CD14-positive monocyte (primary cell): ENCODE measurements at regions not wholly inside any gene's neighbourhood (a gene's known extent, or its start where the extent isn't known, plus 50 kb on each side); places are given as distances from the start of the nearest gene placed in this dataset.

Experiments
- DNase-seq, 3 donors: peaks; one replicate each; pipeline ENCODE4 v3.0.0-alpha.2; 2011 to 2022
- H2AFZ ChIP-seq: 2 replicates; pipeline ENCODE4 v1.6.0; 2012; ENCODE audit warnings: mild to moderate bottlenecking, low read depth, low read length, inconsistent platforms; ENCODE audit not compliant: insufficient read depth, poor library complexity, severe bottlenecking
- H3K27ac ChIP-seq, 2 donors: 1 replicate in 1 of 2; 2 replicates in 1 of 2; pipeline ENCODE4 v1.5.1; 2012 to 2013; ENCODE audit warnings: low read length in 2 of 2, control low read depth in 1 of 2, inconsistent platforms in 1 of 2, low read depth in 1 of 2, mild to moderate bottlenecking in 1 of 2
- H3K27me3 ChIP-seq, 2 donors: one replicate each; pipeline versions ENCODE4 v1.6.0 to v1.6.1; 2011 to 2013; ENCODE audit warnings: low read length in 2 of 2; ENCODE audit not compliant: control insufficient read depth in 2 of 2, insufficient read depth in 2 of 2
- H3K36me3 ChIP-seq, 2 donors: replicated peaks in 1 of 2; 1 replicate in 1 of 2; 2 replicates in 1 of 2; pipeline versions ENCODE4 v1.5.1 to v1.6.1; 2012 to 2013; ENCODE audit warnings: low read length in 2 of 2, control low read depth in 1 of 2, inconsistent platforms in 1 of 2, mild to moderate bottlenecking in 1 of 2; ENCODE audit not compliant: insufficient read depth in 2 of 2, control insufficient read depth in 1 of 2
- H3K4me1 ChIP-seq, 2 donors: 1 replicate in 1 of 2; 2 replicates in 1 of 2; pipeline versions ENCODE4 v1.5.1 to v1.6.1; 2012 to 2013; ENCODE audit warnings: low read length in 2 of 2, control low read depth in 1 of 2, inconsistent platforms in 1 of 2, mild to moderate bottlenecking in 1 of 2, moderate library complexity in 1 of 2; ENCODE audit not compliant: insufficient read depth in 2 of 2, control insufficient read depth in 1 of 2
- H3K4me2 ChIP-seq: replicated peaks from 2 replicates; pipeline ENCODE3; 2012; ENCODE audit warnings: low read length, moderate library complexity, mild to moderate bottlenecking; ENCODE audit not compliant: poor library complexity, severe bottlenecking; ENCODE audit errors: extremely low read depth
- H3K4me3 ChIP-seq, 3 experiments: fragments of 200-600 bp in 1 of 3; sonication (generic) in 1 of 3; replicated peaks in 1 of 3; 1 replicate in 2 of 3; 2 replicates in 1 of 3; pipeline ENCODE4 v1.5.1; 2011 to 2013; ENCODE audit warnings: low read length in 3 of 3, mild to moderate bottlenecking in 3 of 3, control low read depth in 2 of 3, low read depth in 2 of 3, inconsistent platforms in 1 of 3, moderate library complexity in 1 of 3
- H3K79me2 ChIP-seq: 2 replicates; pipeline ENCODE4 v1.6.0; 2012; ENCODE audit warnings: mild to moderate bottlenecking, control low read depth, inconsistent platforms, low read length, moderate library complexity; ENCODE audit not compliant: insufficient read depth
- H3K9ac ChIP-seq: 2 replicates; pipeline ENCODE4 v1.6.0; 2017; ENCODE audit warnings: low read length, mild to moderate bottlenecking; ENCODE audit not compliant: insufficient read depth, poor library complexity, severe bottlenecking
- H3K9me3 ChIP-seq, 2 donors: replicated peaks in 1 of 2; 1 replicate in 1 of 2; 2 replicates in 1 of 2; pipeline versions ENCODE4 v1.5.1 to v1.6.1; 2012 to 2013; ENCODE audit warnings: low read length in 2 of 2, control low read depth in 1 of 2; ENCODE audit not compliant: control insufficient read depth in 1 of 2, insufficient read depth in 1 of 2
- H4K20me1 ChIP-seq: 2 replicates; pipeline ENCODE4 v1.6.0; 2012; ENCODE audit warnings: mild to moderate bottlenecking, low read length, control low read depth, moderate library complexity; ENCODE audit not compliant: insufficient read depth
- H3K27ac Mint-ChIP-seq, 7 donors: one replicate each; pipeline ENCODE4 v1.8.0; 2020; ENCODE audit warnings: mild to moderate bottlenecking in 7 of 7, mixed read lengths in 7 of 7, moderate library complexity in 6 of 7, inconsistent platforms in 2 of 7
- H3K27me3 Mint-ChIP-seq, 3 donors: one replicate each; pipeline ENCODE4 v1.8.0; 2021 to 2022; ENCODE audit warnings: low read depth in 3 of 3, mild to moderate bottlenecking in 3 of 3, mixed read lengths in 3 of 3, moderate library complexity in 3 of 3, inconsistent platforms in 1 of 3
- H3K36me3 Mint-ChIP-seq, 2 donors: one replicate each; pipeline ENCODE4 v1.8.0; 2020; ENCODE audit warnings: mixed read lengths in 2 of 2, inconsistent platforms in 1 of 2, mild to moderate bottlenecking in 1 of 2
- H3K4me1 Mint-ChIP-seq: one replicate; pipeline ENCODE4 v1.8.0; 2020; ENCODE audit warnings: mild to moderate bottlenecking, mixed read lengths
- H3K4me3 Mint-ChIP-seq, 2 donors: one replicate each; pipeline ENCODE4 v1.8.0; 2020; ENCODE audit warnings: mild to moderate bottlenecking in 2 of 2, mixed read lengths in 2 of 2, moderate library complexity in 1 of 2
- H3K9me3 Mint-ChIP-seq, 7 donors: one replicate each; pipeline ENCODE4 v1.8.0; 2020 to 2022; ENCODE audit warnings: mixed read lengths in 7 of 7, mild to moderate bottlenecking in 6 of 7, moderate library complexity in 6 of 7, inconsistent platforms in 2 of 7
- WGBS: methylation state at CpG from one replicate; pipeline ENCODE4 v1.1.5; 2013; ENCODE audit warnings: missing lambda C conversion rate; ENCODE audit not compliant: insufficient coverage; 5-methylcytosine and 5-hydroxymethylcytosine counted together
- intact Hi-C, 2 donors: fragments of 100-400 bp; cut with micrococcal nuclease; formaldehyde crosslinking; loops; one replicate each; pipeline versions ENCODE4 v1.15.0 to v1.15.1; 2023
- TF ChIP-seq, protein P1 (sequence below): fragments of 200-600 bp; IDR thresholded peaks from one replicate; pipeline ENCODE4 v1.8.0; 2022; ENCODE audit warnings: antibody characterized with exemption, mild to moderate bottlenecking

DNA sequence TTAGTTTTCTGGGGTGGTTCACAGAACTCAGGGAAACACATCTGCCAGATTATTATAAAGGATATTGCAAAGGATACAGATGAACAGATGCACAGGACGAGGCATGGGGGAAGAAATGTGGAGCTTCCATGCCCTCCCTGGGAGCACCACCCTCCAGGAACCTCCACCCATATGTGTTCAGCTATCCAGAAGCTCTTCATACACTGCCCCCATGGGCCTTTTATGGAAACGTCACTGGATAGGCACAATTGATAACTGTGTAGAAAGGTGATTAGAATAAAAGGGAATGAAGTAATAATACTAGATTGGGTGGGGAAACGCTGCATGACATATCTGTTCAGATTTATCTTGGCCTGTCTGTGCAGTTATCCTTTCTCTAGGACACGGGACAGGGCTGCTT, 357.9 kb downstream of the HS3ST1 start:
- no peaks in the 10 kb centered on the region for H3K36me3 Mint-ChIP-seq
- Histone ChIP-seq H3K27me3 (no peaks in the 10 kb centered on the region), H3K9me3 (peaks cover 0 to 3% of the 10 kb centered on the region in 2 donors), H4K20me1 (no peaks in the 10 kb centered on the region), H3K27ac (no peak overlapping the region), H3K4me3 (no peak overlapping the region), H3K4me1 (no peaks in the 10 kb centered on the region), H3K79me2 (no peaks in the 10 kb centered on the region), H3K36me3 (no peaks in the 10 kb centered on the region), H3K9ac (no peak overlapping the region), H3K4me2 (no peak overlapping the region), H2AFZ (no peak overlapping the region)
- no peak for DNase-seq
- peaks cover 0 to 6% (median 3%) of the 10 kb centered on the region in 7 donors for H3K9me3 Mint-ChIP-seq
- H3K4me3 Mint-ChIP-seq = no peak overlapping the region
- WGBS = 86% methylated on average over 2 of the region's 4 CpGs
- intact Hi-C loops = no loop called here
- H3K27ac Mint-ChIP-seq = no peak overlapping the region
- peaks cover 0 to 4% (median 2%) of the 10 kb centered on the region in 3 donors for H3K27me3 Mint-ChIP-seq
- TF ChIP-seq, protein P1, sequence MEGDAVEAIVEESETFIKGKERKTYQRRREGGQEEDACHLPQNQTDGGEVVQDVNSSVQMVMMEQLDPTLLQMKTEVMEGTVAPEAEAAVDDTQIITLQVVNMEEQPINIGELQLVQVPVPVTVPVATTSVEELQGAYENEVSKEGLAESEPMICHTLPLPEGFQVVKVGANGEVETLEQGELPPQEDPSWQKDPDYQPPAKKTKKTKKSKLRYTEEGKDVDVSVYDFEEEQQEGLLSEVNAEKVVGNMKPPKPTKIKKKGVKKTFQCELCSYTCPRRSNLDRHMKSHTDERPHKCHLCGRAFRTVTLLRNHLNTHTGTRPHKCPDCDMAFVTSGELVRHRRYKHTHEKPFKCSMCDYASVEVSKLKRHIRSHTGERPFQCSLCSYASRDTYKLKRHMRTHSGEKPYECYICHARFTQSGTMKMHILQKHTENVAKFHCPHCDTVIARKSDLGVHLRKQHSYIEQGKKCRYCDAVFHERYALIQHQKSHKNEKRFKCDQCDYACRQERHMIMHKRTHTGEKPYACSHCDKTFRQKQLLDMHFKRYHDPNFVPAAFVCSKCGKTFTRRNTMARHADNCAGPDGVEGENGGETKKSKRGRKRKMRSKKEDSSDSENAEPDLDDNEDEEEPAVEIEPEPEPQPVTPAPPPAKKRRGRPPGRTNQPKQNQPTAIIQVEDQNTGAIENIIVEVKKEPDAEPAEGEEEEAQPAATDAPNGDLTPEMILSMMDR = no peak
- peaks cover 5% of the 10 kb centered on the region for H3K4me1 Mint-ChIP-seq

DNA sequence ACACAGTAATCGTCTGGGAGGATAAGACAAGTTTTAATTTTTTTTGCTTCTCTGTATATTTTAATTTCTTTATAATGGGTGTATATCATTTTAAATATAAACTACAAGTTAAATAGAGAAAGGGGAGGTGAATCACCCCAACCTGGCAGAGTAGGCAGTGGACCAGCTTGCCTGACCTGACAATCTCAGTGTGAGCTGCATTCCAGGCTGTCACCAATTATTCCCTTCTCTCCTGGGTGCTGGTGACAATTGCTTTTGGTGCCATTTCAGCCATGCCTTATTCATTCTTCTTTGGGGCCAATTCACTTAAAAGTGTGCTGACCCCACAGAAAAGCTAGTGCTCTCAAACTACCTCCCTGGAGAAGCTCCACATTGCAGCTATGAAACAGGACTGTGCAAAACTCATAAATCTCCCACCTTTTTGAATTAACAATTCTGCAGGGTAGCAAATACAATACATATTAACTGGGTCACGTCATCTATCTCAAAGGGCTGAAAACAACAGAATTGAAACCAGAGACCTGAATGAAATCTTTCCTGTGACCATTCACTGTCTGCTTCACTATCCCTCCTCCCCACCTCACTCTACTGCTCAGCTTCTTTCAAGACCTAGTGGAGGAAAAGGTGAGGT, 359.0 kb downstream of the HS3ST1 start:
- H3K27ac ChIP-seq = no peak overlapping the region
- intact Hi-C loops = no loop called here
- TF ChIP-seq, protein P1 = no peak
- Mint-ChIP-seq H3K9me3 (peaks cover 0 to 6% (median 3%) of the 10 kb centered on the region in 7 donors), H3K36me3 (no peaks in the 10 kb centered on the region), H3K4me1 (peaks cover 5% of the 10 kb centered on the region), H3K4me3 (no peak overlapping the region), H3K27me3 (peaks cover 0 to 4% (median 2%) of the 10 kb centered on the region in 3 donors), H3K27ac (no peak overlapping the region)
- no peaks in the 10 kb centered on the region for H4K20me1 ChIP-seq
- H3K9me3 ChIP-seq = peaks cover 0 to 3% of the 10 kb centered on the region in 2 donors
- H3K36me3 ChIP-seq = no peaks in the 10 kb centered on the region
- no peaks in the 10 kb centered on the region for H3K79me2 ChIP-seq
- no peak overlapping the region for H3K4me2 ChIP-seq
- WGBS = 100% methylated on average over 1 of the region's 2 CpGs
- H3K4me1 ChIP-seq = no peaks in the 10 kb centered on the region
- H3K27me3 ChIP-seq = no peaks in the 10 kb centered on the region
- DNase-seq = no peak
- H3K4me3 ChIP-seq = no peak overlapping the region
- no peak overlapping the region for H3K9ac ChIP-seq
- H2AFZ ChIP-seq = no peak overlapping the region
